Muscle of leg (tissue), 3 donors: ENCODE measurements at regions not wholly inside any gene's neighbourhood (a gene's known extent, or its start where the extent isn't known, plus 50 kb on each side); places are given as distances from the start of the nearest gene placed in this dataset.

Source experiments
- DNase-seq: peaks from one replicate; pipeline ENCODE4 v3.0.0; 2013
- H3K27ac ChIP-seq: one replicate; pipeline ENCODE4 v1.5.1; 2013; ENCODE audit warnings: mild to moderate bottlenecking, low read length, control low read depth
- H3K27me3 ChIP-seq: one replicate; pipeline ENCODE4 v1.6.1; 2013; ENCODE audit warnings: low read length; ENCODE audit not compliant: control insufficient read depth, insufficient read depth
- H3K36me3 ChIP-seq: one replicate; pipeline ENCODE4 v1.6.1; 2013; ENCODE audit warnings: low read length; ENCODE audit not compliant: control insufficient read depth, insufficient read depth
- H3K4me1 ChIP-seq: one replicate; pipeline ENCODE4 v1.6.1; 2013; ENCODE audit warnings: low read length; ENCODE audit not compliant: control insufficient read depth, insufficient read depth
- H3K4me3 ChIP-seq: one replicate; pipeline ENCODE4 v1.5.1; 2013; ENCODE audit warnings: low read length, control low read depth
- H3K9me3 ChIP-seq: replicated peaks from 2 replicates; pipeline ENCODE4 v1.6.1; 2013; ENCODE audit warnings: low read depth, low read length; ENCODE audit not compliant: control insufficient read depth
- WGBS: methylation state at CpG from one replicate; pipeline ENCODE4 v1.1.5; 2013; ENCODE audit warnings: missing lambda C conversion rate; ENCODE audit not compliant: insufficient coverage; 5-methylcytosine and 5-hydroxymethylcytosine counted together

DNA sequence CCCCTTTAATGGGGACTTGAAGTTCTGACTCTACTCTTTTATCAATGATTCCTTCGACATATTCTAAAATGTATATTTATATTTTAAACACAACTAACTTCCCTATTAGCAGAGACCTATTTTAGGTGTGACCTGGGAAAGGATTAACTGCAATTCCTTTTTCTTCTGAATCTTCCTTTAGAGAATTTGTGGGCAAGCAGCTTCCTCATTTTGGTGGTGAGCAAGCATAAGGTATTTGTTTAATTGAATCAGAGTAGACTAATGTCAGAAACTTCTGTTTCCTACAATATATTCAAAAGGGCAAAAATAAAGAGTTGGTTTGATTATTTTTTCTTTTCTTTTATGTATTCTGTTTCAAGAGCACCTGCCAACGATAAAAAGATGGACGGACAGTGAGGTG is 237.0 kb downstream of the IKZF2 start:
- H3K9me3 ChIP-seq: no peaks in the 10 kb centered on the region
- H3K36me3 ChIP-seq: no peaks in the 10 kb centered on the region
- 88% methylated on average over 2 of the region's 3 CpGs for WGBS
- no peaks in the 10 kb centered on the region for H3K4me1 ChIP-seq
- no peak overlapping the region for H3K4me3 ChIP-seq
- no peaks in the 10 kb centered on the region for H3K27me3 ChIP-seq
- H3K27ac ChIP-seq: no peak overlapping the region
- DNase-seq: no peak

DNA sequence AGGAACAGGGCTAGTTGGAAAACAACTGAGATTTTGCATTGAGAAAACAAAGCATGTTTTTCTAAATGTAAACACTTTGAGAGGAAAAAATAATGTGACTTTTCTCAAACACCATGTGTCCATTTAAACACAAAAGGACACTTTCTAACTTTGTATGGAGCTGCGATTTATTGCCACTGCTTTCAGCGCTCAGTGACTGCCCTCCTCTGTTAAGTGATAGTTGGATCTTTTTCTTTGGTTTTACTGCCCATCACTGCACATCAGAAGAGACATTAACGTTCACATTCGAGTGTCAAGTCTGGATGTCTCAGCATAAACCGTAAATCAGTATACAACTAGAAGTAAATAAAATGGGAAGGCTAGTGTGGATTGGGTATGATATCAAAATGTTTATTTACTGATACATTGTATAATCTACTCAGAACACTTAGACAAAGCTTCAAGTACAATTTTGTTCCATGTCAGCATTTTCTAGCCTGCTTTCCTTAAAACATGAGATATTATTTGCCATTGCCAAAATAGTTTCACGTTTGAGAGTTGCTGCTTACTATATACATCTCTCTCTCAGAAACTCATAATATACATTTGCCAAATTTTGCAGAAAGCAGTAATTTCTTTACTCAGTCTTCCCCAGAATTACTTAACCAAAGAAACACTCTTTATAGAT is 237.6 kb downstream of the IKZF2 start:
- DNase-seq: peak; percentile 44
- no peaks in the 10 kb centered on the region for H3K4me1 ChIP-seq
- no peaks in the 10 kb centered on the region for H3K27me3 ChIP-seq

DNA sequence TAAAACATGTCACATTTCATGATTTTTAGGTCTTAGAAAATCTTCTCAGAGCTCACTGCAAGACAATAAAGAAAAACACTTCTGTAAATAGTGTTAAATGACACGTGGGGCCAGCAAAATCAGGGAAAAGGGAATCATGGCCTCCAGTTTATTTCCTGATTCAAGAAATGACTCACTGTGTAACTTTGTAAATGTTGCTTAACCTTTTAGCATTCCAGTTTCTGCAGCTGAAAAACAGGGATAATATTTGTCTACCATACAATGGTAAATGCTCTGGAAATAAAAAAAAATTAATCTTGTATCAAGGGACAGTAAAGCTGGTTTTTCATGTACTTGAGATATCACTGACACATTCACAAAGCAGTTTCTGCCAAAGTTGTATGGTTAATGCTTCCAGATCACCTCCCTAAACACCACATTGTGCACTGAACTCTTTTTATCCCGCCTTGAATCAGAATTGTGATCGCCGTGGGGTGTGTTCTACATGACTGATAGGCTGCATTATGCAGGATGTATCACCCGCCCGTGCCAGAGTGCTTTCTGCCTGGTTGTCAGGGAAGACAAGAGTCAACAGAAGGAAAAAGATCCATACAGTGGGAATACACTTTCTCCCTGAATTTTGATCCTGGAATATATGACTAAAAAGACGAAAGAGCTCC is 238.8 kb downstream of the IKZF2 start:
- no CpG with 5 or more reads among the region's 7 CpGs for WGBS
- no peak overlapping the region for H3K27ac ChIP-seq
- DNase-seq: peak; percentile 13

More for the DNA sequence above, 237.6 kb downstream of the IKZF2 start:
- Histone ChIP-seq H3K36me3 (no peaks in the 10 kb centered on the region), H3K9me3 (no peaks in the 10 kb centered on the region), H3K27ac (no peak overlapping the region), H3K4me3 (no peak overlapping the region)
- WGBS: no CpG with 5 or more reads among the region's 6 CpGs

DNA sequence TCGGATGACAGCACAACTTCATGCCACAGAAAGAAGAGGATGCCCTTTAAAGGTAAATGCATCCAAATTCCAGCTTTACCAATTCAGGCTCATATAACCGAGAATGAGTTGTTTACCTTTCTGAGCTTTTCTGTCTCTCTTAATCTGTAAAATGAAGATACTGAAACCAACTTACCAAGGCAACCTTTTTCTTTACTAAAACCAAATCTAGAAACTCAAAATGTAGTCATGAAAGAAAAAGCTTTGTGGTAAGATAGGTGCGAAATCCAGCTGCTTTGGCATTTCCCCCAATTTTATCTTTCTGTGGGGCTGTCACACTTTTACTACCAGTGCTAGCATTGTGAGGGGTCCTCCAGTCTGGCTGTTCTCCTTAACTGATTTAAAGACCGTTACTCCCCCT is 240.4 kb downstream of the IKZF2 start:
- H3K4me3 ChIP-seq: no peak overlapping the region
- DNase-seq: no peak
- no peak overlapping the region for H3K27ac ChIP-seq
- H3K36me3 ChIP-seq: no peaks in the 10 kb centered on the region
- H3K4me1 ChIP-seq: no peaks in the 10 kb centered on the region
- 80% methylated on average over 1 of the region's 4 CpGs for WGBS
- H3K9me3 ChIP-seq: no peaks in the 10 kb centered on the region
- H3K27me3 ChIP-seq: no peaks in the 10 kb centered on the region

More for the DNA sequence above, 238.8 kb downstream of the IKZF2 start:
- H3K36me3 ChIP-seq: no peaks in the 10 kb centered on the region
- no peaks in the 10 kb centered on the region for H3K27me3 ChIP-seq
- H3K4me1 ChIP-seq: no peaks in the 10 kb centered on the region
- no peak overlapping the region for H3K4me3 ChIP-seq
- no peaks in the 10 kb centered on the region for H3K9me3 ChIP-seq

DNA sequence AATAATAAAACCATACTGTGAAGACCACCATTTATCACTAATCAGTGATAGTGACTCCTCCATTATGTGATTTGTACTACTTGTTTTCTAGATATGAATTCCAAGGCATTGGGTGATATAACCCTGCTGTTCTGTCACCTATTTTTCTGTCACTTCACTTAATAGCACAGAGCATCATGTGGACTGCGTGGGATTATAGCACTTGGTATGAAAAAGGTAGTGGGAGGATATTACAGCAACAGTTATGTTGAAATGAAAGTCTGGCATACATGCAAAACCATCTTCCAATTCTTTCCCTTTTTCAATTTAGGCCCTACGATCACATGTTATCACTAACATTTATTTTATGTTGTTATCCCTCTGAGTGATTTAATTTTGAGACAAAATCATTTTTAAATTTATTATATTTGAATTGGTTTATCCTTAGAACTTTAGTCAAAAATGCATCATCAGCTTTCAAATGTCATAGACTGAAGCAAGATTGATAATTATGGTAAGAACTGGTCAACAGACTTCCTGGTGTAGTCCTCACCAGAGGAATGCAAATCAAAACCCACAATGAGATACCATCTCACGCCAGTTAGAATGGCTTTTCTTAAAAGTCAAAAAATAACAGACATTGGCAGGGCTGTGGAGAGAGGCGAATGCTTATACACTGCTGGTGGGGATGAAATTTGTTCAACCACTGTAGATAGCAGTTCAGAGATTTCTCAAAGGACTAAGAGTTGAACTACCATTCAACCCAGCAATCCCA is 242.6 kb downstream of the IKZF2 start:
- H3K27ac ChIP-seq: no peak overlapping the region
- whole genome bisulfite sequencing: no CpG with 5 or more reads among the region's 4 CpGs
- H3K36me3 ChIP-seq: no peaks in the 10 kb centered on the region
- H3K9me3 ChIP-seq: no peaks in the 10 kb centered on the region
- DNase-seq: no peak
- no peak overlapping the region for H3K4me3 ChIP-seq
- no peaks in the 10 kb centered on the region for H3K27me3 ChIP-seq
- H3K4me1 ChIP-seq: no peaks in the 10 kb centered on the region

DNA sequence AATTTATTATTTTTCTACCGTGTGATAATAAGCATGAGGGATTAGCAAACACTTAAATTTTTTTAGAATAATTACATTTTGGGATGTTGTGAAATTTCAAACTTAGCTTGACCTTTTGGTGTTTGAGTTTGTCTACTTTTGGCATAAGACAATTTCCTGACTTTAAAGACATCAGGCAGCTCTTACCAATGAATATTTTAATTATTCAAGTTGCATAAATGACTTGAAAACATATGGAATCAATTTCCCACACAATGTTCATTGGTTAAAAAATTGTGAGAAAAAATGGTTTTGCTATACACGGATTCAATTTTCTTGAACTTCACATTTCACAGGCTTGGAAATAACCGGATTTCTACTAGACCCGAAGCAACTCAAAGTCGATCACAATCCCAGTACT is 243.4 kb downstream of the IKZF2 start:
- H3K27me3 ChIP-seq: no peaks in the 10 kb centered on the region
- H3K9me3 ChIP-seq: no peaks in the 10 kb centered on the region
- H3K27ac ChIP-seq: no peak overlapping the region
- H3K4me1 ChIP-seq: no peaks in the 10 kb centered on the region
- 73% methylated on average over 4 of the region's 5 CpGs for WGBS
- no peak overlapping the region for H3K4me3 ChIP-seq
- H3K36me3 ChIP-seq: no peaks in the 10 kb centered on the region
- DNase-seq: no peak

DNA sequence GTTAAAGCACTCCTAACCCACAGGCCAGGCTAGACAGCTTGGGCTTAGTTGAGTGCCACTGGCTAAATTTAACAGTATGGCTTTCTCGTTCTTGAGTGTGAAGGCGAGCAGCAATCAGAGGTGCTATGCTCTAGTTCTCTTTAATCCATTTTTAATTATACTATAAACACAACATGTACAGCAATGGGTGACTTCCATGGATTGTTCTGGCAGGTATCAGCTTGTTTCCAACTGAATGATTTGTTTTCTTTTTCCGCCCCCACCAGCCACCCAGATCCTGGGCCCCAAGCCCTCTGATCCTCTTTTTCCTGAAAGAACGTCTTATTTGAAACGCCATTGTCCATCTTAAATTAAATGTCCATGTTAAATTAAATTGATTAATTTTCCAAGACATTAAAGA is 244.8 kb downstream of the IKZF2 start:
- Histone ChIP-seq H3K36me3 (no peaks in the 10 kb centered on the region), H3K4me3 (no peak overlapping the region), H3K27me3 (no peaks in the 10 kb centered on the region), H3K27ac (no peak overlapping the region), H3K9me3 (no peaks in the 10 kb centered on the region), H3K4me1 (no peaks in the 10 kb centered on the region)
- 100% methylated on average over 1 of the region's 5 CpGs for WGBS
- DNase-seq: no peak

DNA sequence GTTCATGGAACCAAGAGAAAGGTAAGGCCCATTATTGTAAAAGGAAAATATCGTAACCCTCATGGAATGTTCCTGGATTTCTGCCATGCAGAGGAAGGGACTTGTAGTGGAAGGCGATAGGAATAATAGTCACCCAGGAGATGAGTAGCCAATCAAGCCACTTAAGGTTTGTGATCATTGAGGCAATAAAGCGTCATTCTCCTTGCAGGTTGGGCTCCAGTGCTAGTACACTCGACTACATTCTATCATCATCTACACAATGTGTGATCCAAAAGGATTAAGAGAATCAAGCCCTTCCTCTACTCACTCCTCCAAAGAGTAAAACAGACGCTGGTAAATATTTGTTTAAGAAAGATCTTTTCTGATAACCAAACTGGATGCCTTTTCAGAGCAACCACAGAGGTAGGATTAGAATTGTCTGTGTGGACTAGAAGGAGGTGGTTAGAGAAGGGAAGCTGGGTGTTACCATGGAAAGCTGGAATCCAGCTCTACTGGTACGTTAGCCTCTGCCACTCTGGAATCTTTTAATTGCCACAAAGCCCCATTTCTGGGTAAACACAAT is 245.7 kb downstream of the IKZF2 start:
- Histone ChIP-seq H3K4me3 (no peak overlapping the region), H3K27ac (no peak overlapping the region), H3K27me3 (no peaks in the 10 kb centered on the region), H3K4me1 (no peaks in the 10 kb centered on the region), H3K36me3 (no peaks in the 10 kb centered on the region), H3K9me3 (no peaks in the 10 kb centered on the region)
- 63% methylated on average over 1 of the region's 6 CpGs for WGBS
- no peak for DNase-seq

DNA sequence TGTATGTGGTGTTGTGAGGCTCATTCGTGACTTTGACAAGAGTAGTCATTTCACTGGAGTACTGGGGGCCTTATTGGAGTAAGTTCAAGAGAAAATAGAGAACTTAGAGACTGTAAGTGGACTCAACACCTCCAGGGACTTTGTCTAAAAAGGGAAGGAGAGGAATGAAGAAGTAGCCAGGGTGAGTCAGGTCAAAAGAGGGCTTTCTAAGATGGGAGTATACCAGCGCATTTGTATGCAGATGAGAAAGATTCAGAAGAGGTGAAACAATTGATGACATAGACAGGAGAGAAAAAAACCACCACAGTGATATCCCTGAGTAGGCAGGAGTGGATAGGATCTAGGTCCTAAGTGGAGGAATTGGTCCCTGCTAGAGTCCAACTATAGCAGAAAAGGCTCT is 246.8 kb downstream of the IKZF2 start:
- WGBS: 86% methylated on average over 2 of the region's 2 CpGs
- Histone ChIP-seq H3K36me3 (no peaks in the 10 kb centered on the region), H3K9me3 (no peaks in the 10 kb centered on the region), H3K27me3 (no peaks in the 10 kb centered on the region), H3K4me3 (no peak overlapping the region), H3K27ac (no peak overlapping the region), H3K4me1 (no peaks in the 10 kb centered on the region)
- no peak for DNase-seq

DNA sequence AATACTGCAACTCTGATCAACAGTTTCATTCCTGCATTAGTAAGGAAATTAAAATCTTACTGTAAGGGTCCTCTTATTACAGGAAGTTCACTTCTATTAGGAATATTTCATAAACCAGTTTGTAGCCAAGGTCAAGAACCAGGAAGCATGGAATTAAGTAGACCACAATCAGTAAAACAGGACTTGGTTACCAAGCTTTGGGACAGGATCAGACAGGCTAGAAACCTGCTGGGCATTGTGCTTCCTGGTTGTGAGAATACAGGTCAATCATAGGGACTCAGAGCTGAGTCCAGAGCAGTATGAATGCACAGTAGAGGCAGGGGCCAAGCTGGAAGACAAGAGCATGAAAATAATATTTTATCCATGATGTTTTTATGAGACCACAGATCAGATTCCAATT is 248.0 kb downstream of the IKZF2 start:
- H3K9me3 ChIP-seq: no peaks in the 10 kb centered on the region
- H3K36me3 ChIP-seq: no peaks in the 10 kb centered on the region
- no peaks in the 10 kb centered on the region for H3K4me1 ChIP-seq
- H3K4me3 ChIP-seq: no peak overlapping the region
- no peak overlapping the region for H3K27ac ChIP-seq
- H3K27me3 ChIP-seq: no peaks in the 10 kb centered on the region
- no peak for DNase-seq
